ENCODE measurements at regions not wholly inside any gene's neighbourhood (a gene's known extent, or its start where the extent isn't known, plus 50 kb on each side); places are given as distances from the start of the nearest gene placed in this dataset.

DNA sequence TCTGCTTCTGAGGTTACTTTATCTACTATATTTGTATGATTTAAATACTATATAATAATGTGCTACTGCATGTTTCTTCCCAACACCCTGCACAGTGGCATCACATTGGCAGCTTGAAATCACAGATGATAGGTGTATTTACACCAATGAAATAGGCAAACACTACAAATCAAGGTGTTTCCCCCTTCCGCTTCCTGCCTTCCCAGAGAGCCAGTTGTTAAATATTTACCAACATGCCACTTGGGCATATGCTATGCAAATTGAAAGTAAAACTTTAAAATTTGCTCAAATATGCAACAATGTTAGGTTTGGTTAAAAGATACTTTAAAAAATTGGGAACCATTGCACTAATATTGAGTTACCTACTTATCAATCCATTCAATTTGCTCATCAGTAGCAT is 58.2 kb upstream of the SMARCA2 start:
- DNase-seq (ENCODE audit: low read depth) = no peak
- H3K4me3 ChIP-seq (ENCODE audit: low read depth, low read length) = no peak overlapping the region
- TF ChIP-seq, protein P1, sequence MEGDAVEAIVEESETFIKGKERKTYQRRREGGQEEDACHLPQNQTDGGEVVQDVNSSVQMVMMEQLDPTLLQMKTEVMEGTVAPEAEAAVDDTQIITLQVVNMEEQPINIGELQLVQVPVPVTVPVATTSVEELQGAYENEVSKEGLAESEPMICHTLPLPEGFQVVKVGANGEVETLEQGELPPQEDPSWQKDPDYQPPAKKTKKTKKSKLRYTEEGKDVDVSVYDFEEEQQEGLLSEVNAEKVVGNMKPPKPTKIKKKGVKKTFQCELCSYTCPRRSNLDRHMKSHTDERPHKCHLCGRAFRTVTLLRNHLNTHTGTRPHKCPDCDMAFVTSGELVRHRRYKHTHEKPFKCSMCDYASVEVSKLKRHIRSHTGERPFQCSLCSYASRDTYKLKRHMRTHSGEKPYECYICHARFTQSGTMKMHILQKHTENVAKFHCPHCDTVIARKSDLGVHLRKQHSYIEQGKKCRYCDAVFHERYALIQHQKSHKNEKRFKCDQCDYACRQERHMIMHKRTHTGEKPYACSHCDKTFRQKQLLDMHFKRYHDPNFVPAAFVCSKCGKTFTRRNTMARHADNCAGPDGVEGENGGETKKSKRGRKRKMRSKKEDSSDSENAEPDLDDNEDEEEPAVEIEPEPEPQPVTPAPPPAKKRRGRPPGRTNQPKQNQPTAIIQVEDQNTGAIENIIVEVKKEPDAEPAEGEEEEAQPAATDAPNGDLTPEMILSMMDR (IDR thresholded peaks at IDR 0.05; ENCODE audit: insufficient read depth, low read depth, low read length) = no peak

DNA sequence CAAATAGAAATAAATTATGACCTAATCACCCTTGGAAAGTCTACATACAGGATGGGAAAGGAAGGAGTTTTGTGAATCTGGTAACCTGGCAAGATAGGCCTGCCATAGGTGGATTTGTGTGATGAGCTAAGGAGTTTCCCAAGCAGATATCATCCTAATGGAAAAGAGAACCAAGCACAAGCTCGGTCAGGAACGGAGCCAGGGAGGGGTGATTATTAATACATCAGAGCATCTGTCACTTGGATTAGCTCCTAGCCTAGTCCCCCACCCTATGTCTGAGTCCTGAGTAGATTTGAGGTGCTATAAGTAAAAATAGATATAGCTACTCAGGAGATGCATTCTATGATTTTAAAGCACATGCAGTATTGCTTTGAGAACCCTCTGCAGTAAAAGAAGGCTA is 57.3 kb upstream of the SMARCA2 start:
- no peak overlapping the region for H3K4me3 ChIP-seq (ENCODE audit: low read depth, low read length)
- TF ChIP-seq, protein P1 (IDR thresholded peaks at IDR 0.05; ENCODE audit: insufficient read depth, low read depth, low read length) = no peak
- DNase-seq (ENCODE audit: low read depth) = no peak

DNA sequence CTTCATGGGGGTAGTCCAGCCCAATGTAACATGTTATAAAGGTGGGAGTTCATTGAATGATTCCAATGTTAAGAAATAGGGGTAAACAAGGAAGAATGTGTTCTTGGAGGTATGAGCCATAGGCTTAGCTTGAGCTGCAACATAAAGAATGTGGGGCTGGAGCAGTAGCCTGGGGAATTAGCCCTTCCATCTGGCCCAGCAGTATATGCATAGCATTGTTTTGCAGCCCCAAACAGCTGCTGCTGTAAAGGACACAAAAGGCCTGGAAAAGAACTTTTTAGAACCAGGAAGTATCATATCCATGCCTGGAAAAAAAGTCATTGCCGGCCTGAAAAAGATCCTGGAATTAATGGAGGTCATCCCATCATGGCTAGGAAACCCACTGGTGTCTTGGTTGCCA is 55.8 kb upstream of the SMARCA2 start:
- H3K4me3 ChIP-seq (ENCODE audit: low read depth, low read length) = no peak overlapping the region
- no peak for DNase-seq (ENCODE audit: low read depth)
- TF ChIP-seq, protein P1 (IDR thresholded peaks at IDR 0.05; ENCODE audit: insufficient read depth, low read depth, low read length) = no peak

DNA sequence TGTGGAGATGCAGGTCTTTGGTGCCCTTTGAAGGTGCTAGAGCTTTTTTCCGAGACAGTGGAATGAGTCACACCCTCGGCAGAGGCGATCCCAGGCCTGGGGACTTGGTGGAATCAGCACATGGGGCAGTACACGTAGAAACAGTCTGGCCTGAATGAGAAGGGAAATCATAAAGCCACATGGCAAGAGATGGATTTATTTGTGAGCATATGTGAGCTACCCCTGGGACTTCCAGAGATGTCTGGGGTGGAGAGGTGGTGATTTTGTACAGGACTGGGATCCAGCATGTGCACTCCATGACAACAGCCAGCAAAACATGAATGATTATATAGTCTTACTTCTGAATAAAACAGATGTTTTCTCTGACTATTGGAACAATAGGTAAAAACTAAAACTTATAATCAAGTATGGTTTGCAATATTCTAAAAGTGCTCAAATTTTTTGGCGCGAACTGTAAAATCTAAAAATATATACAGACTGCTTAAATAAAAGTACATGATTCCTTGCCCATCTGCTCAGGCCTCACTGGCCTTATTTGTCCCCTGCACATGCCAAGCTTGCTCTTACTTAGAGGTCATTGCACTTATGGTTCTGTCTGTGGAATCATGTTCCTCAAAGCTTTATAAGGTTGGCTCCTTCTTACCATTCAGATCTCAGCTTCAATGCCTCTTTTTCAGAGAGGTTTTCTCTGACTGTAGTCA is 54.7 kb upstream of the SMARCA2 start:
- no peak overlapping the region for H3K4me3 ChIP-seq (ENCODE audit: low read depth, low read length)
- no peak for DNase-seq (ENCODE audit: low read depth)
- TF ChIP-seq, protein P1 (IDR thresholded peaks at IDR 0.05; ENCODE audit: insufficient read depth, low read depth, low read length) = no peak

DNA sequence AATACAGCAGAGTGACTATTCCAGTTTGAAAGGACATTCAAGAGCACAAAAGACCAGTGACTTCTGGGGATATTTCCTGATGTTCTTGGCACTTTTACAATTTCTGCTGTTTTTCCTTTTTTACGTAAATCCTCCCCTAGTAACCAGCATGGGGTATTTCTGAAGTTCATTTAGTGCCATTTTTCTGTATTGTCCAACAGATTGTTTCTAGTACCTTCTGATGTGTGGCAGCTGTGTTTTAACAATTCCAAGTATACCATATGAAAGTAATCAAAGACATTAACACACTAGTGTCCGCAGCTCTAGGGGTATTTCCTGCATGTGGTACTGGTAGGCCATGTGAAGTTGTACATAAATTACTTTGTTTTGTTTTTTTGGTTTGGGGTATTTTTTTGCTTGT is 53.0 kb upstream of the SMARCA2 start:
- no peak for DNase-seq (ENCODE audit: low read depth)
- TF ChIP-seq, protein P1 (IDR thresholded peaks at IDR 0.05; ENCODE audit: insufficient read depth, low read depth, low read length) = no peak
- H3K4me3 ChIP-seq (ENCODE audit: low read depth, low read length) = no peak overlapping the region

DNA sequence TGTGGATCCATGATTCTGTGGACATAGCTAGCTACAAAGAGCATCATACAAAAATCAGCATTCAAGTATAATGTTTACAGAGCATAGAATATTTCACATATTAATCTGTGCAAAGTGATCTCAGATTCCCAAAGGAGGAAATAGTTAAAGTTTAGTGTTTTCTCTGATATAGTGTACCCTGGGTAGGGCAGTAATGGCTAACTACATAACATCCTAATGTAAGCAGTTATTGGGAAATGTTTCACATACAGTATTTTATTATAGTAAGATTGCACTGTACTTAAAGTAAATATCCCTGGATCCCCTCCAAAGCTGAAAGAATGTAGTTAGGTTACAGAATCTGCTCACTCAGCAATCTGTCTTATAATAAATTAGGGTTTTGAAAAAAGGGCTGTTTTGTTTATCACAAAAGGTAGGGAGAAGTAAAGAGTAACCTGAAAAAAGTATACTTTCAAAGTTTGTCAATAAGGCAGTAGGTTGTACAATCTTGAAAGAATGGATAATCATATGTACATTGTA is 52.5 kb upstream of the SMARCA2 start:
- no peak overlapping the region for H3K4me3 ChIP-seq (ENCODE audit: low read depth, low read length)
- TF ChIP-seq, protein P1 (IDR thresholded peaks at IDR 0.05; ENCODE audit: insufficient read depth, low read depth, low read length) = no peak
- DNase-seq (ENCODE audit: low read depth) = no peak

DNA sequence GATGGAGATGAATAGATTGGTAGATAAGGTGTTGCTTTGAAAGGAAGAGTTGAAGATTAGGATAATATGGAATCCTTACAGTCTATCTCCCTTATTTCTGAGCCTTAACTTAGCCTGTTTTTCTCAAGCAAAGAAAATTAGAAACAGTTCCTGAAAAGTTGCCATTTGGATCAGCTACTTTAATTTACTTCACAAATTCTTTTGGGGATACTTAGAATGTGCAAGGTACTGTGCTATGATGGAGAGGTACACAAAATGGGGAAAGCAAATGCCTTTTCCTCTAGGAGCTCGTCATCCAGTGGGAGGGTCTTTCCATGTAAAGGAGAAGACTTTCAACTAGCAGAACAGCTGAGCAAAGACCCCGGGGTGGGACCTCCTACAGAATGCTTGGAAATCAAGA is 51.1 kb upstream of the SMARCA2 start:
- no peak overlapping the region for H3K4me3 ChIP-seq (ENCODE audit: low read depth, low read length)
- TF ChIP-seq, protein P1 (IDR thresholded peaks at IDR 0.05; ENCODE audit: insufficient read depth, low read depth, low read length) = no peak
- no peak for DNase-seq (ENCODE audit: low read depth)

Data from fibroblast of villous mesenchyme (primary cell).